HG03064 (cell line): ENCODE measurements at regions not wholly inside any gene's neighbourhood (a gene's known extent, or its start where the extent isn't known, plus 50 kb on each side); places are given as distances from the start of the nearest gene placed in this dataset.

Experiments used
- ATAC-seq: cut with Tn5 transposase; IDR thresholded peaks from one replicate; pipeline ENCODE4 v1.9.1; 2021; ENCODE audit warnings: low read depth; ENCODE audit not compliant: unreplicated experiment

- no peak for ATAC-seq
Measured at GRCh38 chr4:96093563-96093962, 253.7 kb downstream of the PDHA2 start.

DNA sequence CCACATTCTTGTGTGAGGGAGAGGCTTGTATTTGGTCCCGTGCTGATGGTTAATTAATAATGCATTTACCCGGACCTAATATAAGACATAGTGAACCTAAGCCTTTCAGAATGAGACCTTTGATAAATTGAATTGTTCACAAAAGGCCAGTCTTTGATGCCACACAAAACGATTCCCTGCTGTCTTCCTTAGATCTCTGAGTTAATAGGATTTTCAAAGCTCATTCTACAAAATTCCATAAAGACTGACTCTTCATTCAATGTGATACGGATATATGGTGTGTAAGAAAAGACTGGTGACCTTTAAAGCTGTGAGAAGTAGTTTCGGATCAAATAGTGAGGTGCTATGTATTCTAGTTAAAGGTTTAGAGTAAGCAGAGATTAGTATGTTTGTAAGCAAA, 254.3 kb downstream of the PDHA2 start:
- no peak for ATAC-seq

GRCh38 chr4:96097040-96097607, 257.2 kb downstream of the PDHA2 start:
- ATAC-seq: no peak

- ATAC-seq: no peak
Measured at GRCh38 chr4:96097693-96098092, 257.8 kb downstream of the PDHA2 start.

DNA sequence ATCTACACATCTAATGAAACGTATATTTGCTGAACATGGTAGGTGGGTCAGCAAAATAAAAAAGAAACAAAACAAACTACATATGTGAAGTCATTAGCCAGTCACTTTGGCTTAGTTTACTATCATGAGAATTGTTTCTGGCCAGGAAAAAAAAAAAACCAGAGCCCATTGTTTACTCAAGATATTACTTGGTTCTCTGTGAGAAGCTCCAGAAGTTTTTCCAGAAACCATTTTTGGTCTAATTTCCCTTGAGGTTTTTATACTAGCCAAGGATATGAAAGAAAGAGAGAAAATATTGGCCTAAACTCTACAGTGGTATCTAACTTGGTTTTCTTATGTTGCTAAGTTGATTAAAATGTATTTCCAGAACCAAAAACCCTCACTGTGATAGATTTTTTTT, 259.1 kb downstream of the PDHA2 start:
- ATAC-seq: no peak

- ATAC-seq: no peak
Measured at GRCh38 chr4:96102541-96103026, 262.7 kb downstream of the PDHA2 start.

DNA sequence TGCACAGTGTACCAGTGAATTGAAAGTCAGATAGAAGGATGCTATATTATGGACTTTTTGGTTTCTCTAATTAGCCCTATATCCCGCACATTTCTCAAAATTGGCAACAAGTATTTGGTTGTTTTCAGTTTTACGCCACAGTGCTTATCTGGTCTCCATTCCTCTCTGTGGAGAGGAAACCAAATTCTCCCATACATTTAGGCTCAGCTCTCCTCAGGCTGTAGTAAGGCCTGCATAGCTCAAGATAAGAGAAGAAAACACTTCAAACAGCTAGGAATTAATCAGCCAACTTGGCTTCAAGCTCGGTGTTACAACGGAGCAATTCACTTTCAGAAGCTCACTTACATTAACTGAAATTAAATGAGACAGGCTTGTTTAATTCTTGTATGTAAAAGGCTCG, 263.2 kb downstream of the PDHA2 start:
- ATAC-seq: no peak

- no peak for ATAC-seq
Measured at GRCh38 chr4:96108146-96108545, 268.3 kb downstream of the PDHA2 start.

DNA sequence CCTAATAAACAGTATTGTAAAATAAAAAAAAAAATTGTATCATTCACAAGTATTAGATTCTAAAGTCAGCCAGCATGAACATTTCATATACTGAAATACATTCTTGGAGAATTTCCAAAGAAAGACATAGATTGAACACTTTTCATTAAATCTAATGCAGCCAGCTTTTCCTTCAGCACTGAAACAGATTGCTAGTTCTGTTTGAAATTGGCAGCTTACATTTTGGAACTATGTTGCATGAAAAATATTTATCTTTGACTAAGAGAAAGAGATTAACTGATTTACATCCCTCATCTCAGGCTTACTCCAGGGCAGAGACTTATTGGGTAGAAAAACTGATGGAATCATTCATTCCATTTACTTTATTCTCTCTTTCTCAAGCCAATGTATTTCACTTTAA, 272.7 kb downstream of the PDHA2 start:
- no peak for ATAC-seq

DNA sequence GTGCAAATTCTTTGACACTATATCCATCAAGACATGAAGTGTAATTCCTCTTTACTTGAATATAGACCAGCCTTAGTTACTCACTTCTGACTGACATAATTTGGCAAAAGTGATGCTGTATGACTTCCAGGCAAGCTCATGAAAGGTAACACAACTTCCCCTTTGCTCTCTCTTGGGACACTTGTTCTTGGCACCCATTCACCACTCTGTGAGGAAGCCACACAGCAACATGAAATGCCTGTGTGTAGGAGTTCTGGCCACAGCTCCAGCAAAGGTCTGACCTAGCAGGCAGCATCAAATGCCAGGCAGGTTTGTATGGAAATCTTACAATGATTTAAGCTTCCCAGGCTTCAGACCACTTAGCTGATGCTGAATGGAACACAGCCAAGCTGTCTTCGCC, 280.3 kb downstream of the PDHA2 start:
- no peak for ATAC-seq

GRCh38 chr4:96126227-96126626, 286.3 kb downstream of the PDHA2 start:
- ATAC-seq: no peak

DNA sequence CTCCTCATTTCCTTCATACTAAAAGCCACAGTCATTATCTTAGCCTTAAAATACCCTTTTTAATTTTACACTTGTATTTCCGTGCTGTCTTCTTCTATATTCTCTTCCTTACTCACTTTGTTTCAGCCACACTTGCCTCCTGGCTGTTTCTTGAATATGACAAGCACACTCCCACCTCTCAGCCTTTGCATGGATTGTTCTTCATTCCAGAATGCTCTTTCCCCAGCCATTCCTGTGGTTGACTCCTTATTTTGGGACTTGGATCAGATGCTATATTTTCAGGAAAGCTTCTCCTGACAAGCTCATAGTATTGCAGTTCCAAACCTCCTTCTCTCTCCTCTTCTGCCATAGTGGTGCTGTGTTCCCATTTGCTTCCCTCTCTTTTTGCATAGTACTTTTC, 291.3 kb downstream of the PDHA2 start:
- ATAC-seq: no peak

DNA sequence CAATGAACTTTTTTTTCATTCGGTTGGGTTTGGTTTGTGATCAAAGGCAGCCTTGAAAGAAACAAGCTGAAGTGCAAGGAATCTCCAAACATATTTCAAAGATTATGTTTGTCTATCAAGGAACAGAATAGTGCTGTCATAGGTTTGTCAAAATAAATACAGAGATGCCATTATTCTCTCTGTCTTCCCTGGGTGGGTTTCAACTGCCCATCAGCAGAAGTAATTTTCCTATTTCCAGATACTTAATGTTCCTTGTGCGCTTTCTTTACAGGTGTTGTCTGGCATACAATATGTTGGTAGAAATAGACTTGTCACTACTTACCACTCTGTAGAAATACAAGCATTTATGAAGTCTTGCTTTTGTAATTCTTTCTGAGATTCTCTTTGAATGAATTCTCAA, 294.9 kb downstream of the PDHA2 start:
- ATAC-seq: no peak

- ATAC-seq: no peak
Measured at GRCh38 chr4:96136056-96136455, 296.2 kb downstream of the PDHA2 start.

GRCh38 chr4:96139251-96139929, 299.5 kb downstream of the PDHA2 start:
- no peak for ATAC-seq

GRCh38 chr4:96145601-96146000, 305.7 kb downstream of the PDHA2 start:
- no peak for ATAC-seq

GRCh38 chr4:96146686-96147085, 306.8 kb downstream of the PDHA2 start:
- no peak for ATAC-seq

GRCh38 chr4:96149894-96150293, 310.0 kb downstream of the PDHA2 start:
- no peak for ATAC-seq

GRCh38 chr4:96150466-96150865, 310.6 kb downstream of the PDHA2 start:
- no peak for ATAC-seq

- no peak for ATAC-seq
Measured at GRCh38 chr4:96152824-96153223, 312.9 kb downstream of the PDHA2 start.

GRCh38 chr4:96154676-96155075, 314.8 kb downstream of the PDHA2 start:
- no peak for ATAC-seq

DNA sequence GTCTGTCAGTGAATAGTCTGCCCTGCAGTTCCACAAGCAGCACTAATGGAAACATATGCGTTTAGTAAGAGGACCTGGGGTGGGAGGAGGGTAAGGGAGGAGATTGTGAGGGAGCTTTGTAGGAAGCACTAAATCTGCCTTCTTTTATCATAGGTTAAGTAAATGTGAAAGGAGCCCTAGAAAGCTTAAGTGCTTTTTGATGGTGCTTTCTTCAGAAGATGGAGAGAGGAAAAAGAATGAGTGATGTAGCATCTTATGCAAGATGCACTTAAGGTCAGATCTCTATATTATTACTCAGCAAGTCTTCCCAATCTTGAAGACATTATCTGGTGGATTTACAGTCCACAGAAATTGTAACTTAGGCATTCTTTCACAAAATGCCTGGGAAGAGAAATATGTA, 322.7 kb downstream of the PDHA2 start:
- no peak for ATAC-seq
